Nephron (organoid): ENCODE measurements at regions not wholly inside any gene's neighbourhood (a gene's known extent, or its start where the extent isn't known, plus 50 kb on each side); places are given as distances from the start of the nearest gene placed in this dataset.

ENCODE experiments used
- H3K27ac Mint-ChIP-seq, 3 experiments: 2 replicates each; pipeline ENCODE4 v1.8.0; 2020; ENCODE audit warnings: mixed read lengths in 3 of 3, mild to moderate bottlenecking in 2 of 3, moderate library complexity in 1 of 3
- H3K27me3 Mint-ChIP-seq: 2 replicates; pipeline ENCODE4 v1.8.0; 2021; ENCODE audit warnings: low read depth, mild to moderate bottlenecking, moderate library complexity, mixed read lengths
- H3K36me3 Mint-ChIP-seq: 2 replicates; pipeline ENCODE4 v1.8.0; 2020; ENCODE audit warnings: low read depth, mixed read lengths
- H3K4me1 Mint-ChIP-seq: 2 replicates; pipeline ENCODE4 v1.8.0; 2020; ENCODE audit warnings: mixed read lengths
- H3K4me3 Mint-ChIP-seq, 3 experiments: 2 replicates each; pipeline ENCODE4 v1.8.0; 2020; ENCODE audit warnings: mild to moderate bottlenecking in 3 of 3, mixed read lengths in 3 of 3, moderate library complexity in 2 of 3
- H3K9me3 Mint-ChIP-seq: 2 replicates; pipeline ENCODE4 v1.8.0; 2020; ENCODE audit warnings: mixed read lengths
- TF ChIP-seq, protein P1 (sequence below), 3 experiments: fragments of 200-600 bp; sonication (generic); IDR thresholded peaks; one replicate each; pipeline ENCODE4 v1.5.0; 2021; ENCODE audit warnings: antibody characterized with exemption in 3 of 3; ENCODE audit not compliant: unreplicated experiment in 3 of 3

DNA sequence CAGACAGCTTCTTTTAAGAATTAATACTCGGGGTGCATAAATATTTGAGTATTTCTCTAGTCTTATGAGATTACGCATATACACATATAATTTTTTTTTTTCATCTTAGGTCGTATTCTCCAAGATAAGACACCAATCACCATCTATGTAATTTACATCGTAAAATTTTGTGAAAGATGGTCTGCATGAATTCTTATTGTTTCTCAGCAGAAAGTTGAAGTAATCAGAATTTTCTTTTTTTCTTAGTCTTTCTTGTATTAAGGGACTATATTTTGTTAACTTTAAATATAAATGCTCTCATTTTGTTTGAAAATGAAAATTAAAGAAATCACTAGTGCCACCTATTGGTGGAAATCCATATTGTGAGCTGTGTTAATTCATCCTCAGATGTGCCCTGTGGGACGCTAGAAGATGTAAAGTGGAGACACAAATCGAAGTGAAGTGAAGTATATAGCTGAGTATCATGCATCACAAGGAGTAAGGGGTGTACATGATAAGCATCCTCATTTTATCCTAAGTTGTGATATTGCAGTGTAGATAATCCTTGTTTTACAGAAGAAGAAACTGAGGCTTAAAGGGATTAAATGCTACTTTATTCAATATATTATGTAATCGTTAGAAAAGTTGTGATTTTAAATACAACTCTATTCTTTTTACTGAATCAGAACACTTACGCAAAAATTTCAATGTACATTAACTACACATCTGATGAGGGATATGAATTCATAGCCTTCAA lies 2084.3 kb downstream of the LRRC4C start:
- Mint-ChIP-seq H3K27me3 (peaks cover 4% of the 10 kb centered on the region), H3K4me3 (no peak overlapping the region), H3K36me3 (no peaks in the 10 kb centered on the region), H3K4me1 (no peaks in the 10 kb centered on the region), H3K27ac (no peak overlapping the region), H3K9me3 (peaks cover under 1% of the 10 kb centered on the region)
- TF ChIP-seq, protein P1, sequence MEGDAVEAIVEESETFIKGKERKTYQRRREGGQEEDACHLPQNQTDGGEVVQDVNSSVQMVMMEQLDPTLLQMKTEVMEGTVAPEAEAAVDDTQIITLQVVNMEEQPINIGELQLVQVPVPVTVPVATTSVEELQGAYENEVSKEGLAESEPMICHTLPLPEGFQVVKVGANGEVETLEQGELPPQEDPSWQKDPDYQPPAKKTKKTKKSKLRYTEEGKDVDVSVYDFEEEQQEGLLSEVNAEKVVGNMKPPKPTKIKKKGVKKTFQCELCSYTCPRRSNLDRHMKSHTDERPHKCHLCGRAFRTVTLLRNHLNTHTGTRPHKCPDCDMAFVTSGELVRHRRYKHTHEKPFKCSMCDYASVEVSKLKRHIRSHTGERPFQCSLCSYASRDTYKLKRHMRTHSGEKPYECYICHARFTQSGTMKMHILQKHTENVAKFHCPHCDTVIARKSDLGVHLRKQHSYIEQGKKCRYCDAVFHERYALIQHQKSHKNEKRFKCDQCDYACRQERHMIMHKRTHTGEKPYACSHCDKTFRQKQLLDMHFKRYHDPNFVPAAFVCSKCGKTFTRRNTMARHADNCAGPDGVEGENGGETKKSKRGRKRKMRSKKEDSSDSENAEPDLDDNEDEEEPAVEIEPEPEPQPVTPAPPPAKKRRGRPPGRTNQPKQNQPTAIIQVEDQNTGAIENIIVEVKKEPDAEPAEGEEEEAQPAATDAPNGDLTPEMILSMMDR (IDR thresholded peaks at IDR 0.05; ENCODE audit: unreplicated experiment in 3 of 3): peak; percentile 61 to 75 (median 72)

DNA sequence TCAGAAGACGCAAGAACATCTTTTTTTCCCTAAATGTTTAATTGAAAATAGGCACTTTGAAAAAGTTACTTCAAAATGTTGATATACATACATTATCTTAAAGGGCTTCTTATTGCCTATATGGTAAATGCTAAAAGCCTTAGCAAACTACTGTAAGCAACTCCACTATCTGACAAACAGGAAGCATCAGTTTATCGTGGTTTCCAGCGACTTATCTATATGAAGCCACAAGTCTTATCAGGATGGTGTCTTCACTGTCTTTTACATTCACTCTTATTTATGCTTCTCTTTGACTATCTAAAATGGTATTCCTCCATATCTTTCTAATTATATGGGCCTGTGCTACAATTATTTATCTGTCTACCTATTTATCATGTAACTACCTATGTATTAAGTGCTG lies 2091.9 kb downstream of the LRRC4C start:
- no peaks in the 10 kb centered on the region for H3K27me3 Mint-ChIP-seq
- H3K36me3 Mint-ChIP-seq: no peaks in the 10 kb centered on the region
- H3K9me3 Mint-ChIP-seq: no peaks in the 10 kb centered on the region
- no peak overlapping the region for H3K27ac Mint-ChIP-seq
- TF ChIP-seq, protein P1 (IDR thresholded peaks at IDR 0.05; ENCODE audit: unreplicated experiment in 3 of 3): no peak
- no peaks in the 10 kb centered on the region for H3K4me1 Mint-ChIP-seq
- H3K4me3 Mint-ChIP-seq: no peak overlapping the region

DNA sequence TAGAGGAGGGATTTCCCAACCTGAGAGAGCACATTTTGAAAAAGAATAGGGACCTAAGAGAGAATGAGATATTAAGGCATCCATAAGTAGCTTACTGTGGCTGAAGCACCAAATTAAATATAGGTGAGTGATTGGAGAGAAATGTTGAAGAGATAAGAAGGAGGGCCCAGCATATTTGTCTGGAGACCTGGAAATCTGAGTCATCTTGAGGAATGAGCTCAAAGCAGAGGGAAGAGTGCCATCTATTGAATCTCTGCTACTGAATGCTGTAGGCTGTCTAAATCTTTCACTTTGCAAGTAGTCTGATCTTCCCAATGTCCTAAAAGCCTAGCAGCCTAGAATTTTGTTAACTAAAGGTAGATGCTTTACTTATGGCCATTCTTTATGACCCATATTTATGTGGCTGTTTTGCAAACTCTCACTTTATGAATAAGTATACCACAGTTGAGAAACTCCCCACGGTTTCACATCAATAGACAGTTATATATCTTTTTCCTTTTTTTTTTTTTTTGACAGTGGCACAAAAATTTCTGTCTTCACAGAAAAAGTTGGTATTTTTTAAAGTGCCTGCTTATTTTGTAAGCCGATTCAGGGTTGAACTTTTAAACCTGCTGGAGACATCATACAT lies 2093.5 kb downstream of the LRRC4C start:
- H3K27ac Mint-ChIP-seq: peak overlapping the region; percentile 0 to 2 (median 1)
- H3K9me3 Mint-ChIP-seq: peaks cover 5% of the 10 kb centered on the region
- TF ChIP-seq, protein P1 (IDR thresholded peaks at IDR 0.05; ENCODE audit: unreplicated experiment in 3 of 3): peak; percentile 47 to 54 (median 50)
- H3K4me3 Mint-ChIP-seq: no peak overlapping the region
- no peaks in the 10 kb centered on the region for H3K27me3 Mint-ChIP-seq
- H3K4me1 Mint-ChIP-seq: no peaks in the 10 kb centered on the region
- H3K36me3 Mint-ChIP-seq: no peaks in the 10 kb centered on the region

DNA sequence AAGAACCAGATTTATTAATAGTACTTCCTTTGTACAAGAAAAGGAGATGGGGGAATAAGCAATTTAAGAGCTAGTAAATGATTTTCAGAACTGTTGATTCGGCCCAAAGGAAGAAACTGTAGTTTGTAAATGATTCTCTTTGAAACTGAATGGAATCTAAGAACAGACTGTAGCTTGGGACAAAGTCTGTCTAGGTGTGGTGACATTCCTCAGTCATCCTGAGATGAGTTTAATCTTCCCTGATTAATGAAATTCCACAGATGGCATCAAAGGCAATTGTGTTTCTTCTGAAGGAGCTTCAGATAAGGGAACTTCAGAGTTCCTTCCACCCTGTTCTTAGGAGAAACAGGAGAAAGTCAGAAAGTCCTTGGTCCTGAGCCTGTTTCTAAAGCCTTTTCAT lies 2095.9 kb downstream of the LRRC4C start:
- H3K27me3 Mint-ChIP-seq: no peaks in the 10 kb centered on the region
- no peak overlapping the region for H3K4me3 Mint-ChIP-seq
- H3K27ac Mint-ChIP-seq: peak overlapping the region; percentile 37 to 57 (median 54)
- H3K4me1 Mint-ChIP-seq: no peaks in the 10 kb centered on the region
- TF ChIP-seq, protein P1 (IDR thresholded peaks at IDR 0.05; ENCODE audit: unreplicated experiment in 3 of 3): no peak
- no peaks in the 10 kb centered on the region for H3K36me3 Mint-ChIP-seq
- peaks cover 6% of the 10 kb centered on the region for H3K9me3 Mint-ChIP-seq

DNA sequence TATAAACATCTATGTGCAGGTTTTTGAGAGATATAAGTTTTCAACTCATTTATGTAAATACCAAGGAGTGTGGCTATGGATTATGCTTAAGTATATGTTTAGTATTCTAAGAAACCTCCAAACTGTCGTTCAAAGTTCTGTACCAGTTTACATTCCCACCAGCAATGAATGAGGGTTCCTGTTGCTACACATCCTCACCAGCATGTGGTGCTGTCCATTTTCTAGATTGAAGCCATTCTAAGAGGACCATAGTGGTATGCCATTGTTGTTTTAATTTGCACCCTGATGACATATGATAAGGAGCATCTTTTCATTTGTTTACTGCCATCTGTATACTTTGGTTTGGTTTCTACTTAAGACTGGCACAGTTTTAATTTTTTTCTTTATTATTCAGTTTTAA lies 2097.9 kb downstream of the LRRC4C start:
- no peak overlapping the region for H3K27ac Mint-ChIP-seq
- H3K4me1 Mint-ChIP-seq: no peaks in the 10 kb centered on the region
- no peaks in the 10 kb centered on the region for H3K27me3 Mint-ChIP-seq
- TF ChIP-seq, protein P1 (IDR thresholded peaks at IDR 0.05; ENCODE audit: unreplicated experiment in 3 of 3): no peak
- H3K9me3 Mint-ChIP-seq: peaks cover 9% of the 10 kb centered on the region
- H3K4me3 Mint-ChIP-seq: no peak overlapping the region
- no peaks in the 10 kb centered on the region for H3K36me3 Mint-ChIP-seq
